ENCODE measurements at regions not wholly inside any gene's neighbourhood (a gene's known extent, or its start where the extent isn't known, plus 50 kb on each side); places are given as distances from the start of the nearest gene placed in this dataset.

DNA sequence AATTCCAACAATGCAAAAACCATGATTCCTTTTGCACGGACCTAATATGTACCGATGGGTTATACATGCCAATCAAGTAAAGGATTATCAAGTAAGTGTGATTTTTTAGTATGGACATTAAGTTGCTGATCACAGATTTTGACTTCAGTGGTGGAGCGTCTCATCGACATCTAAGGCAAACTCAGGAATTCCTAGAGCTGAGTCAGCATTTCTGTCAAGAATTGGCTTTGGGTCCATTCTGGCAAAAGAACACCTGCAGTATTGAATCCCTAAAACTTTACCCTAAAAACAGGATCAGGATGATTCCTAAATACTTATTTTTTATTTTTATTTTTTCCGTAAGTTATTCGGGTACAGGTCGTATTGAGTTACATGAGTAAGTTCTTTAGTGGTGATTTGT is 83.6 kb downstream of the HPGD start:
- POLR2A ChIA-PET, result no interaction called here
- no TSS peak for BruUV-seq (replicated peaks)
- Mint-ChIP-seq H3K4me1 (ENCODE audit: low read depth, unreplicated experiment) (peaks cover 8% of the 10 kb centered on the region), H3K36me3 (ENCODE audit: insufficient read depth, unreplicated experiment) (no peaks in the 10 kb centered on the region), H3K9me3 (ENCODE audit: unreplicated experiment) (no peaks in the 10 kb centered on the region), H3K4me3 (ENCODE audit: unreplicated experiment) (no peak overlapping the region), H3K27ac (ENCODE audit: unreplicated experiment) (no peak overlapping the region), H3K27me3 (ENCODE audit: insufficient read depth, unreplicated experiment) (no peaks in the 10 kb centered on the region)
- H3K9me3 ChIP-seq, result no peaks in the 10 kb centered on the region
- no peak for DNase-seq
- intact Hi-C loops (cut with micrococcal nuclease; ENCODE audit: unreplicated experiment), result no loop called here
- H3K36me3 ChIP-seq (ENCODE audit: control insufficient read depth, insufficient read depth, low read length), result no peaks in the 10 kb centered on the region
- no peak overlapping the region for H3K4me3 ChIP-seq (ENCODE audit: low read depth, low read length)
- H3K27me3 ChIP-seq (replicated peaks; ENCODE audit: control insufficient read depth, insufficient read depth, low read length), result no peaks in the 10 kb centered on the region
- TF ChIP-seq, protein P1, sequence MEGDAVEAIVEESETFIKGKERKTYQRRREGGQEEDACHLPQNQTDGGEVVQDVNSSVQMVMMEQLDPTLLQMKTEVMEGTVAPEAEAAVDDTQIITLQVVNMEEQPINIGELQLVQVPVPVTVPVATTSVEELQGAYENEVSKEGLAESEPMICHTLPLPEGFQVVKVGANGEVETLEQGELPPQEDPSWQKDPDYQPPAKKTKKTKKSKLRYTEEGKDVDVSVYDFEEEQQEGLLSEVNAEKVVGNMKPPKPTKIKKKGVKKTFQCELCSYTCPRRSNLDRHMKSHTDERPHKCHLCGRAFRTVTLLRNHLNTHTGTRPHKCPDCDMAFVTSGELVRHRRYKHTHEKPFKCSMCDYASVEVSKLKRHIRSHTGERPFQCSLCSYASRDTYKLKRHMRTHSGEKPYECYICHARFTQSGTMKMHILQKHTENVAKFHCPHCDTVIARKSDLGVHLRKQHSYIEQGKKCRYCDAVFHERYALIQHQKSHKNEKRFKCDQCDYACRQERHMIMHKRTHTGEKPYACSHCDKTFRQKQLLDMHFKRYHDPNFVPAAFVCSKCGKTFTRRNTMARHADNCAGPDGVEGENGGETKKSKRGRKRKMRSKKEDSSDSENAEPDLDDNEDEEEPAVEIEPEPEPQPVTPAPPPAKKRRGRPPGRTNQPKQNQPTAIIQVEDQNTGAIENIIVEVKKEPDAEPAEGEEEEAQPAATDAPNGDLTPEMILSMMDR (IDR thresholded peaks at IDR 0.05; ENCODE audit: insufficient read depth in 1 of 2, low read depth in 1 of 2, low read length in 1 of 2, severe bottlenecking in 1 of 2, unreplicated experiment in 1 of 2), result no peak
- H3K4me1 ChIP-seq, result no peaks in the 10 kb centered on the region
- CTCF ChIA-PET, result no interaction called here

DNA sequence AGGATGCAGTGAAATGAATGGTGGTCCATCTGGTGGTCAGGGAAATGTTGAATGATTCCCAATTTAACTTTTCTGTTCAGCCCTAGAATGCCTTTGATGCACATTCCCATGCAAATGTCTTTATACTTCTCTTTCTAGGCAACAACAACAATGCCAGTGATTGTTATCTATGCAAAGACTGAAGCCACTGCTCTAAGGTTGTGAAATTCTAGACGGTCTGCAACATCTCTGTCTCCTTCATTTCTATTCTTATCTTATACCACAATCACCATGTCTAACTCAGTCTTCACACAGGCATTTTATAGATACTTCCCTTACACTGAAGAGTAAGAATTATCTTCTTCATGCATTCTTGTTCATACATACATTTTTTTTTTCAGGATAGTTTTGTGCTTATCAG is 84.5 kb downstream of the HPGD start:
- Histone ChIP-seq H3K4me1 (no peaks in the 10 kb centered on the region), H3K9me3 (no peaks in the 10 kb centered on the region), H3K36me3 (ENCODE audit: control insufficient read depth, insufficient read depth, low read length) (no peaks in the 10 kb centered on the region), H3K27me3 (replicated peaks; ENCODE audit: control insufficient read depth, insufficient read depth, low read length) (no peaks in the 10 kb centered on the region), H3K4me3 (ENCODE audit: low read depth, low read length) (no peak overlapping the region)
- Mint-ChIP-seq H3K27me3 (ENCODE audit: insufficient read depth, unreplicated experiment) (no peaks in the 10 kb centered on the region), H3K9me3 (ENCODE audit: unreplicated experiment) (no peaks in the 10 kb centered on the region), H3K36me3 (ENCODE audit: insufficient read depth, unreplicated experiment) (no peaks in the 10 kb centered on the region), H3K4me3 (ENCODE audit: unreplicated experiment) (no peak overlapping the region), H3K4me1 (ENCODE audit: low read depth, unreplicated experiment) (peaks cover 8% of the 10 kb centered on the region), H3K27ac (ENCODE audit: unreplicated experiment) (no peak overlapping the region)
- no peak for DNase-seq
- intact Hi-C loops (cut with micrococcal nuclease; ENCODE audit: unreplicated experiment), result no loop called here
- TF ChIP-seq, protein P1 (IDR thresholded peaks at IDR 0.05; ENCODE audit: insufficient read depth in 1 of 2, low read depth in 1 of 2, low read length in 1 of 2, severe bottlenecking in 1 of 2, unreplicated experiment in 1 of 2), result no peak
- ChIA-PET CTCF (no interaction called here), POLR2A (no interaction called here)
- no TSS peak for BruUV-seq (replicated peaks)

DNA sequence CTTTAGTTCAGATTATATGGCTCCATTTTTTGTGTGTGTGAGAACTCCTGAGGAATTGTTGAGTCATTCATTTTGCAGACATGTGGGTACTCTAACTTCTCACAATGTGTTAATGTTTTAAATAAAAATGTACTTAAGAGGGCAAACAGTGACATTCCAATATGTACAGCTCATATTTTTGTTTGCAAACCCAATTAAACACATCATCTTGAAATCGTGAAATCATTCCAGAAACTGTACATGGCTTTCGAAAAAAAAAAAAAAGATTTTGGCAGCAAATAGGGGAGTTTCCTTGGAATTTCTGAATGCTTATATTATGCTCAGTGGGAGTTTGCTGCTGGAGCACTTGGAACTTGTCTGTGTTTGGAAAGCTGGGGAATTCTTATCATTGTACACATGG is 85.0 kb downstream of the HPGD start:
- ChIA-PET CTCF (no interaction called here), POLR2A (no interaction called here)
- Mint-ChIP-seq H3K36me3 (ENCODE audit: insufficient read depth, unreplicated experiment) (no peaks in the 10 kb centered on the region), H3K4me1 (ENCODE audit: low read depth, unreplicated experiment) (peaks cover 8% of the 10 kb centered on the region), H3K27ac (ENCODE audit: unreplicated experiment) (no peak overlapping the region), H3K27me3 (ENCODE audit: insufficient read depth, unreplicated experiment) (no peaks in the 10 kb centered on the region), H3K4me3 (ENCODE audit: unreplicated experiment) (no peak overlapping the region), H3K9me3 (ENCODE audit: unreplicated experiment) (no peaks in the 10 kb centered on the region)
- no TSS peak for BruUV-seq (replicated peaks)
- Histone ChIP-seq H3K4me1 (no peaks in the 10 kb centered on the region), H3K9me3 (no peaks in the 10 kb centered on the region), H3K36me3 (ENCODE audit: control insufficient read depth, insufficient read depth, low read length) (no peaks in the 10 kb centered on the region), H3K27me3 (replicated peaks; ENCODE audit: control insufficient read depth, insufficient read depth, low read length) (no peaks in the 10 kb centered on the region), H3K4me3 (ENCODE audit: low read depth, low read length) (no peak overlapping the region)
- intact Hi-C loops (cut with micrococcal nuclease; ENCODE audit: unreplicated experiment), result no loop called here
- no peak for DNase-seq
- TF ChIP-seq, protein P1 (IDR thresholded peaks at IDR 0.05; ENCODE audit: insufficient read depth in 1 of 2, low read depth in 1 of 2, low read length in 1 of 2, severe bottlenecking in 1 of 2, unreplicated experiment in 1 of 2), result no peak

Data from Caco-2 (cell line).